GM19395 (cell line): ENCODE measurements at regions not wholly inside any gene's neighbourhood (a gene's known extent, or its start where the extent isn't known, plus 50 kb on each side); places are given as distances from the start of the nearest gene placed in this dataset.
A peak's percentile ranks its signal among the peaks of the same experiment; 100 is the strongest.

ENCODE experiments used
- ATAC-seq: cut with Tn5 transposase; IDR thresholded peaks from one replicate; pipeline ENCODE4 v1.9.1; 2021; ENCODE audit warnings: mild to moderate bottlenecking, moderate library complexity; ENCODE audit not compliant: unreplicated experiment

DNA sequence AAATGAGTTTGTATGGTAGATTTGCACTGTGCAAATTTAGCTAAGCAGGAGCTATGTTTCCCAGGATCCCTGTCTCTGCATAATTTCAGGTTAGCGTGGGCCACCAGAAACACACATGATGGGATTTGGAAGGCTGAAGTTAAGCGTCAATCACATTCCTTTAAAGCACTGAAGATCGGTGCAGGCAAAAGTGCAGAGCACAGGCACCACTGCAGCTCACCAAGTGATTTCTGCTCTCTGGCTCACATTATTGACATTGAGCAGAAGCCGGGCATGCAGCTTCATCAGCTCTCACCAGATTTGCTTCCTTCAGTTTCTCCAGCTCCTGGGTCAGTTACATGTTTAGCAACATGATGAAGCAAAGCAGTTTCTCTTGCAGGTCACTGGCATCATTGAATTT lies 256.4 kb upstream of the TGFBR2 start:
- no peak for ATAC-seq

- ATAC-seq = no peak
These were observed 255.5 kb upstream of the TGFBR2 start for GRCh38 chr3:30350901-30351300.

GRCh38 chr3:30352410-30353318 lies 253.7 kb upstream of the TGFBR2 start:
- ATAC-seq = no peak

DNA sequence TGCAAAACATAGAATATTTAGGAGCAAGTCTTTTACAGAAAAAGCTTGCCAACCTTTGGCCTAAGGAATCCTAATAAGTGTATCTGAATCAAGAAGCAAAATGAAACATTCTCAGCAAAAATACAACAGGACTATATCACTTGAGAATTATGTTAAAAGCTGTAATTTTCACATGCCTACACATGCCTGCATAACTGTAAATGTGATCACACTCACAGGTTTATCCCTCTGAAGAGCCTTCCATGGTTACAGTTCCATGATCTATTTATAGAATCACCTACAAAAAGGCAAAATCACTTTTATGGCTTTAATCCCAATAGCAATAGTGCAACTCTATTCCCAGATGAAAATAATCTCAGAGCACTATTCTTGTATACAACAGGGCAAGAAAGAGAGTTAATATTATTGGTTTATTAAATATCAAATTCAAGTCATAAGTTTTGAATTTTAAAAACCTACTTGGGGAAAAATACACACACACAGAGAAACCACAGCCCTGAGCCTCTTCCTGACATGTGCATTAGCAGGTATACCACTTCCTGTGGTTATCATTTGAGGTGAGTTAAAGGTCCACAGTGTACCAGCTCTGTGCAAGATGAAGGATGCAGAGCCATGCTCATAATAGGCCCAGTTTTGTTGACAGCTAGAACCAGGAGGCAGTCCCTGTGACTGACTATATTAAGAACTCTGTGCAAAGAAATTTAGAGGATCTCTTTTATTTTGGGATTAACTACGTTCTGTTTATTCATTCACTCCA lies 252.5 kb upstream of the TGFBR2 start:
- ATAC-seq = peak; percentile 99

DNA sequence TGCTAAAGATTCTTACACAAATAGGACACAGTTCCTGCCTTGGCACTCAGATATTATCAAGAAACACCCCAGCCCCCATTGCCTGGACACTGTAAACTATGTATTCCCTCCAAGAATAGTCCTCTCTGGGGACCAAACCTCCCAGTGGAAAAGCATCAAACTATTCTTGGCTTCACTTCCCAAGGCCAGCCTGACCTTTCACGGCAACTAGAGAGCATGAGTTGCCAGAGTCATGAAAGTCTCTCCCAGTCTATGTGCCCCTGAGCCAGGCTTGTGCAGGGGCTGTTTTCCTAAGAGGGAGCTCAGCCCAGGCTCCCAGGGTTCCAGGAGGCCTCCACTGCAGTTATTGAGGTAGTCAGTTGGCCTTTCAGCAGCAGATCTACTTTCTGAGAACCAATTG lies 251.9 kb upstream of the TGFBR2 start:
- ATAC-seq = no peak

- ATAC-seq = no peak
These were observed 251.4 kb upstream of the TGFBR2 start for GRCh38 chr3:30354972-30355371.

GRCh38 chr3:30355622-30356021 lies 250.8 kb upstream of the TGFBR2 start:
- no peak for ATAC-seq

GRCh38 chr3:30356866-30357753 lies 249.3 kb upstream of the TGFBR2 start:
- no peak for ATAC-seq

DNA sequence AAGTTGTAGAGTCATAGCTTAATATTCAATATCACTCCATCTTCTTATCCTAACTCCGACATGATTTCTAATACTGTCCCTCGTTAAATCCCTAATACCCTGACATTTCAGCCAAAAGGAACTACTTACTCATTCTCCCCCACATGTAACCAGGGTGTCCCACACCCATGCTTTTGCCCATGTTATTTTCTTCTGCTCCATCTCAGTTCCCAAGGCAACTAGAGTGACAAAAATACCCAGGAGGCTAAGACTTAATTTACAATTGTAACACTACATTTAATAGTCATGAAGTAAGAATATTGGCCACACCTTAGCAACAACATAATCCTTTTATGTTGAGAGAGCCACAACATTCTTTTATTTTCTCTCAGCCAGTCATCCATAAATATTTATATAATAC lies 248.5 kb upstream of the TGFBR2 start:
- no peak for ATAC-seq

DNA sequence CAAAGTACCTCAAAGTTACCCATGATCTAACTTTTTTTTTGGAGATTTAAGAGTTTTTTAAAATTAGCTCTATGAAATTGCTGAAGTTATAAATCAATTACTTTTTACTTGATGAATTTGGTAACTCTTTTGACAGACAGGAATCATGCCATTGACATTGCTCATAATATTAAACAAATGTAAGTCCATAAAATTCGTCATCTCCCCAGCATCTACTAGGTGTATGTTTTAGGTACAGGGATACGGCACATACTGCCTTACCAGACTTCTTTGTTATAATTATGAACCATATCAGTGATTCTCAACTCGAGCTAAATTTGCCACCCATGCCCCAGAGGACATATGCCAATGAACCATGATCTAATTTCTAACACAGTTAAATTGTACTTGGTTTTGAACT lies 247.5 kb upstream of the TGFBR2 start:
- no peak for ATAC-seq

DNA sequence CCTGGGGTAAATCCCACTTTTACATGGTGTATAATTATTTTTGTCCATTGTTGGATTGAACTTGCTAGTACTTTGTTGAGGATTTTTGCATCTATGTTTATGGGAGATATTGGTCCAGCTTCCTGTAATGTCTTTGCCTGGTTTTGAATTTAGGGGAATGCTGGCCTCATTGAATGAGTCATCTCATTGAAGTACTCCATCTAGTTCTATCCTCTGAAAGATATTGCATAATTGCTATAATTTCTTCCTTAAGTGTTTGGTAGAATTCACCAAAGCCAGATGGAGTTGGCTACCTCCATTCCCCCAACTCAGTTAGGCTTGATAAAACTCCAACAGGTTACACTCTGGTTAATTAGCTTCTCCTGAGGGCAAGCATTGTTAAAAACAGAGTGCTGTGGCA lies 237.4 kb upstream of the TGFBR2 start:
- no peak for ATAC-seq

GRCh38 chr3:30370681-30371271 lies 235.6 kb upstream of the TGFBR2 start:
- no peak for ATAC-seq

DNA sequence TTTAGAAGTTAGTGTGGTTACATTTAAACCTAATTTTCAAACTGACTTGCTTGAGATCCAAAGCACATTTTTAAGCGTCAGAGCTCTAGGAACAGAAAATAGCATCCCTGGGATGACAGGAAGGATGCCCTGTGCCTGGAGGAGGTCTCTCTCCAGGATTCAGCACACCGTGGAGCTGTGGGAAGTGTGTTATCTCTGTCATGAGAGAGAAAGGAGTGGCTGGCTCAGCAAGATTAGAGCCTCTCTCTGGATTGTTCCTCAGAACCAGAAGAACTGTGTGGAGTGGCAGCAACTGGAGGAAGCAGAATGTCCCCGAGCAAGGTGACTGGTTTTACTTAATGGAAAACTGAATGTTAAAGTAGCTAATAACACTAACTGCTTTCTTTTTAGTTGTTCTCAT lies 233.6 kb upstream of the TGFBR2 start:
- no peak for ATAC-seq

GRCh38 chr3:30384546-30385072 lies 221.8 kb upstream of the TGFBR2 start:
- no peak for ATAC-seq

- no peak for ATAC-seq
These were observed 213.3 kb upstream of the TGFBR2 start for GRCh38 chr3:30393079-30393478.

GRCh38 chr3:30397030-30397429 lies 209.4 kb upstream of the TGFBR2 start:
- no peak for ATAC-seq

GRCh38 chr3:30399394-30400181 lies 206.8 kb upstream of the TGFBR2 start:
- no peak for ATAC-seq

GRCh38 chr3:30400926-30401325 lies 205.5 kb upstream of the TGFBR2 start:
- ATAC-seq = no peak

- no peak for ATAC-seq
These were observed 204.4 kb upstream of the TGFBR2 start for GRCh38 chr3:30401971-30402370.

DNA sequence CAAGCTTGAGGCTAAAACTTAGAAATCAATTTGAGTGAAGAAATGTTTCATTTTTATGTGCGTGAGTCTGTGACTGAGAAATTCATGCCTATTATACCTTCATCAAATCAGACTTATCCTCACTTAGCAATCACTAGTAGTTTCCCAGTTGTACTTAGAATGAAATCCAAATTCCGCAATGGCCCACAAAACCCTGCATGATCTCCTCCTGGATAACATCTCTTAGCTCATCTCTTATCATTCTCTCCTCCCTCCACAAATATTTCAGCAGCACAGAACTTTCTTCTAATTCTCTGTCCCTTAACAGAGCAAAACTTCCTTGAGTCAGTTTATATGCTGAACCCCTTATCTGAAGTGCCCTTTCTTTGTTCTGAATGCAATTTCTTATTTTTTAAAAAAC lies 198.8 kb upstream of the TGFBR2 start:
- no peak for ATAC-seq
